HepG2 (cell line): ENCODE measurements at regions not wholly inside any gene's neighbourhood (a gene's known extent, or its start where the extent isn't known, plus 50 kb on each side); places are given as distances from the start of the nearest gene placed in this dataset.

Experiments
- ATAC-seq: fragments of 200-7000 bp; cut with Tn5 transposase; 3 replicates; pipeline ENCODE4 v1.9.1; 2020; ENCODE audit warnings: mild to moderate bottlenecking, moderate library complexity
- BruUV-seq: library from RNA; stranded (reverse); fragments of 400-500 nt; replicated peaks from 2 replicates; lab custom pipeline; 2021; lab: Mats Ljungman, UMichigan
- CTCF ChIA-PET: fragments of 300-600 bp; formaldehyde crosslinking; extraction: SDS; loops from one replicate; lab custom pipeline; 2021; ENCODE audit warnings: low total read pairs, inconsistent platforms, low intra/inter-chr PET ratio; lab: Yijun Ruan, JAX
- POLR2A ChIA-PET: fragments of 350-600 bp; sonication (Branson Sonifier 250); formaldehyde crosslinking; loops from one replicate; lab custom pipeline; 2020; ENCODE audit warnings: antibody characterized with exemption, inconsistent platforms; lab: Yijun Ruan, JAX
- DNase-seq: peaks from one replicate; pipeline ENCODE4 v3.0.0-alpha.2; 2015; ENCODE audit warnings: low spot score
- FAIRE-seq: peaks from 3 replicates; lab custom pipeline; 2011; peaks lifted over from hg19 to GRCh38; lab: Jason Lieb, UNC
- H2AFZ ChIP-seq: one replicate; pipeline ENCODE4 v1.6.1; 2011; ENCODE audit warnings: low read length, inconsistent platforms
- H3K27ac ChIP-seq: fragments of 300-600 bp; 3 replicates; pipeline ENCODE4 v1.8.0; 2011; ENCODE audit warnings: mixed run types, mild to moderate bottlenecking, mixed read lengths, low read length, inconsistent platforms; ENCODE audit not compliant: insufficient read depth; ENCODE audit errors: extremely low read length
- H3K27me3 ChIP-seq, 2 experiments: fragments of 200-600 bp in 1 of 2; 2 replicates in 1 of 2; 3 replicates in 1 of 2; pipeline versions ENCODE4 v1.6.0 to v1.8.0; 2011; ENCODE audit warnings: low read length in 2 of 2, mild to moderate bottlenecking in 2 of 2, moderate library complexity in 2 of 2, inconsistent platforms in 1 of 2; ENCODE audit not compliant: insufficient read depth in 2 of 2, control insufficient read depth in 1 of 2
- H3K36me3 ChIP-seq, 2 experiments: fragments of 200-600 bp in 1 of 2; replicated peaks in 1 of 2; 2 replicates in 1 of 2; 3 replicates in 1 of 2; pipeline versions ENCODE4 v1.5.1 to v1.8.0; 2011; ENCODE audit warnings: low read length in 2 of 2, inconsistent platforms in 1 of 2; ENCODE audit not compliant: insufficient read depth in 2 of 2, control insufficient read depth in 1 of 2
- H3K4me1 ChIP-seq: 2 replicates; pipeline ENCODE4 v1.5.1; 2012; ENCODE audit warnings: low read length, inconsistent platforms; ENCODE audit not compliant: insufficient read depth
- H3K4me2 ChIP-seq: 2 replicates; pipeline ENCODE4 v1.6.0; 2011; ENCODE audit warnings: low read depth, low read length, inconsistent platforms
- H3K4me3 ChIP-seq, 3 experiments: fragments of 200-600 bp in 1 of 3; sonication (generic), shearing (Covaris generic) in 1 of 3; replicated peaks in 1 of 3; 2 replicates each; pipeline ENCODE4 v1.5.1; 2011 to 2016; ENCODE audit warnings: low read length in 3 of 3, inconsistent platforms in 2 of 3, low read depth in 2 of 3, mild to moderate bottlenecking in 2 of 3, control low read depth in 1 of 3, mixed read lengths in 1 of 3; ENCODE audit not compliant: insufficient read depth in 1 of 3
- H3K79me2 ChIP-seq: one replicate; pipeline ENCODE4 v1.6.1; 2011; ENCODE audit warnings: low read length, inconsistent platforms; ENCODE audit not compliant: insufficient read depth
- H3K9ac ChIP-seq: 2 replicates; pipeline ENCODE4 v1.6.0; 2011; ENCODE audit warnings: mild to moderate bottlenecking, low read depth, low read length, inconsistent platforms; ENCODE audit not compliant: insufficient read depth
- H3K9me3 ChIP-seq: 2 replicates; pipeline ENCODE4 v1.5.1; 2012; ENCODE audit warnings: mild to moderate bottlenecking, low read length
- H4K20me1 ChIP-seq: 2 replicates; pipeline ENCODE4 v1.6.0; 2011; ENCODE audit warnings: inconsistent platforms, mild to moderate bottlenecking, low read length, moderate library complexity; ENCODE audit not compliant: insufficient read depth
- ADNP ChIP-seq: sonication (generic); formaldehyde crosslinking; IDR thresholded peaks from 2 replicates; pipeline ENCODE4 v1.4.0; 2020; ENCODE audit warnings: missing genetic modification reagents
- ATRX ChIP-seq: sonication (generic); formaldehyde crosslinking; IDR thresholded peaks from 2 replicates; pipeline ENCODE4 v1.4.0; 2020; ENCODE audit warnings: missing genetic modification reagents, borderline replicate concordance
- FOXO1 ChIP-seq: sonication (generic); formaldehyde crosslinking; IDR thresholded peaks from 2 replicates; pipeline ENCODE4 v1.4.0; 2020; ENCODE audit warnings: missing genetic modification reagents
- MIER2 ChIP-seq: IDR thresholded peaks from 2 replicates; pipeline ENCODE4 v1.6.1; 2016; ENCODE audit warnings: missing biosample characterization, missing genetic modification reagents
- PTBP1 ChIP-seq: fragments of 200-400 bp; formaldehyde crosslinking; IDR thresholded peaks from 2 replicates; pipeline ENCODE4 v1.6.1; 2018; ENCODE audit warnings: low read length, low read depth; ENCODE audit not compliant: poor library complexity, severe bottlenecking
- SATB2 ChIP-seq: sonication (generic); formaldehyde crosslinking; IDR thresholded peaks from 2 replicates; pipeline ENCODE4 v1.5.0; 2020; ENCODE audit warnings: missing genetic modification reagents
- TBP ChIP-seq: sonication (generic); formaldehyde crosslinking; IDR thresholded peaks from 2 replicates; pipeline ENCODE4 v1.5.0; 2020; ENCODE audit warnings: missing genetic modification reagents
- ZNF18 ChIP-seq: sonication (generic); formaldehyde crosslinking; IDR thresholded peaks from 2 replicates; pipeline ENCODE4 v1.8.0; 2022; ENCODE audit warnings: mild to moderate bottlenecking, missing genetic modification reagents; ENCODE audit not compliant: insufficient replicate concordance
- ZNF460 ChIP-seq: sonication (generic); formaldehyde crosslinking; IDR thresholded peaks from 2 replicates; pipeline ENCODE4 v1.5.1; 2020; ENCODE audit warnings: missing genetic modification reagents, mild to moderate bottlenecking, borderline replicate concordance
- ZNF512B ChIP-seq: sonication (generic); formaldehyde crosslinking; IDR thresholded peaks from 2 replicates; pipeline ENCODE4 v1.5.1; 2020; ENCODE audit warnings: missing genetic modification reagents, mild to moderate bottlenecking, borderline replicate concordance
- ZNF773 ChIP-seq: sonication (generic); formaldehyde crosslinking; IDR thresholded peaks from 2 replicates; pipeline ENCODE4 v1.4.0; 2020; ENCODE audit warnings: missing genetic modification reagents, borderline replicate concordance
- ZNF775 ChIP-seq: sonication (generic); formaldehyde crosslinking; IDR thresholded peaks from 2 replicates; pipeline ENCODE4 v1.4.0; 2020; ENCODE audit warnings: missing genetic modification reagents, mild to moderate bottlenecking, moderate library complexity, borderline replicate concordance
- WGBS: methylation state at CpG from one replicate; pipeline ENCODE4 v1.1.6; 2017; ENCODE audit warnings: low lambda C conversion rate; 5-methylcytosine and 5-hydroxymethylcytosine counted together
- in situ Hi-C: cut with HindIII; loops from 2 replicates; pipeline ENCODE4 v1.10.0; 2017; ENCODE audit warnings: low pct_unique_long_range_greater_than_20kb; ENCODE audit not compliant: extremely low pct_ligation_motif_present
- intact Hi-C: fragments of 100-400 bp; cut with micrococcal nuclease; formaldehyde crosslinking; loops from one replicate; pipeline ENCODE4 v1.10.0; 2022; ENCODE audit not compliant: unreplicated experiment
- TF ChIP-seq, protein P1 (sequence below): sonication (generic); formaldehyde crosslinking; IDR thresholded peaks from 2 replicates; pipeline ENCODE4 v1.9.0; 2022; ENCODE audit warnings: low read depth, missing genetic modification reagents
- TF ChIP-seq, protein P2 (sequence below): sonication (generic); formaldehyde crosslinking; IDR thresholded peaks from 2 replicates; pipeline ENCODE4 v1.8.0; 2022; ENCODE audit warnings: mild to moderate bottlenecking, missing genetic modification reagents, borderline replicate concordance

DNA sequence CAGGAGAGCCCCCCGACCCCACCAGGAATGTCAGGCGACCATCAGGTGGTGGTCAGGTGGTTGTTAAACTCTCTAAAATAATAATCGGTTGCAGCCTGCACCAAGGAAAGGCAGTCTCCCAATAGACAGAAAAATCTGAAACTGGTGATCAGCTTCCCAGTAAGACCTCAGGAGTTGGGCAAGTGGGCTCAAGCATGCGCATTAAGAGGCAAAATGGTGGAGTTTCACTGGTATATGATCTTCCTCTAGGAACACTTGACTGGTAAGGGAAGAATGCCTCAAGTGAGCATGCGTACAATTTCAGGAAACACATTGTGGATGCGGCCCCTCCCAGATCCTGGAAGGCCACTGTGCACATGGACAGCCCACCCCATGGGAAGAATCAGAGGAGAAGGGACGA is 619.9 kb downstream of the TYW1 start (continued):
- TF ChIP-seq SATB2, result no peak
- no peak for TF ChIP-seq PTBP1
- TF ChIP-seq MIER2, result no peak
- no peak for TF ChIP-seq ZNF775
- no peak for TF ChIP-seq ZNF512B (CRISPR knock-in tag)
- TF ChIP-seq, all 625 proteins: peak for 0

DNA sequence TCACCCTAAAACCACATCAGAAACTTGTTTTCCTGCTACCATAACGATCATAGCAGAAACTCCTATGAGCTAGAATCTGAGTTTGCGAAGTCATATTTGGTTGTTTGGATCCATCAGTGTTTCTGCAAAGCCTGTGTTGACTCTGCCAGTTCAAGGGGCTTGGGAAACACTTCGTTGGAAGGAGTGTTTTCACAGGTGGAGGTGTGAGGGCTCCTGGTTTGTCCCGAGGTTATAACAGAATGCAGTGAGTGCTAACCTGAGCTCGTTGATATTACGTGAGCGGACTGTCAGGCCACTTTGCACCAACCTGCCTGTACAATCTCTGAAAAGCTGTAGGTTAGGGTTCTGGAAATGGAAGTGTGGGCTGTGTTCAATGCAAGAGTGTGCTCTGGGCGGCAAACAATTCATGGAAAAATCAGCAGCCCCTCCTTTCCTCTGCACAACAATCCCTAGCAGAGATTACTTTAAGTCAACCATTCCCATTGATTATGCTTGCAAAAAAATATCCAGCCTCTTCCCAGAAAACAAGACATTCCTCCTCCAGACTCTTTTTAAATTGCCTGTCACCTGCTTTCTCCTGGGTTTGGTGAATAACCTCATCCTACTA is 622.0 kb downstream of the TYW1 start:
- FAIRE-seq (no peak), DNase-seq (no peak), ATAC-seq (no peak)
- no TSS peak for BruUV-seq
- 35% methylated on average over 8 of the region's 8 CpGs for WGBS
- Histone ChIP-seq H3K9me3 (no peaks in the 10 kb centered on the region), H4K20me1 (no peaks in the 10 kb centered on the region), H3K27ac (no peak overlapping the region), H3K36me3 (no peaks in the 10 kb centered on the region), H3K4me3 (no peak overlapping the region), H3K9ac (no peak overlapping the region), H2AFZ (no peak overlapping the region), H3K79me2 (no peaks in the 10 kb centered on the region), H3K4me1 (no peaks in the 10 kb centered on the region), H3K4me2 (no peak overlapping the region), H3K27me3 (peaks cover 0 to 8% of the 10 kb centered on the region in 2 experiments; a peak in 3 of 5 replicates)
- POLR2A ChIA-PET, result no interaction called here
- in situ Hi-C loops (no loop called here), intact Hi-C loops (no loop called here)
- CTCF ChIA-PET, result no interaction called here
- TF ChIP-seq FOXO1 (CRISPR knock-in tag) (no peak), ATRX (CRISPR knock-in tag) (no peak), ZNF773 (CRISPR knock-in tag) (no peak), ZNF460 (no peak), ADNP (CRISPR knock-in tag) (no peak), TBP (CRISPR knock-in tag) (no peak), ZNF18 (no peak)
- TF ChIP-seq, protein P1, sequence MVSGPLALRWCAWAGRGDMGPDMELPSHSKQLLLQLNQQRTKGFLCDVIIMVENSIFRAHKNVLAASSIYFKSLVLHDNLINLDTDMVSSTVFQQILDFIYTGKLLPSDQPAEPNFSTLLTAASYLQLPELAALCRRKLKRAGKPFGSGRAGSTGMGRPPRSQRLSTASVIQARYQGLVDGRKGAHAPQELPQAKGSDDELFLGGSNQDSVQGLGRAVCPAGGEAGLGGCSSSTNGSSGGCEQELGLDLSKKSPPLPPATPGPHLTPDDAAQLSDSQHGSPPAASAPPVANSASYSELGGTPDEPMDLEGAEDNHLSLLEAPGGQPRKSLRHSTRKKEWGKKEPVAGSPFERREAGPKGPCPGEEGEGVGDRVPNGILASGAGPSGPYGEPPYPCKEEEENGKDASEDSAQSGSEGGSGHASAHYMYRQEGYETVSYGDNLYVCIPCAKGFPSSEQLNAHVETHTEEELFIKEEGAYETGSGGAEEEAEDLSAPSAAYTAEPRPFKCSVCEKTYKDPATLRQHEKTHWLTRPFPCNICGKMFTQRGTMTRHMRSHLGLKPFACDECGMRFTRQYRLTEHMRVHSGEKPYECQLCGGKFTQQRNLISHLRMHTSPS (CRISPR knock-in tag), result no peak
- TF ChIP-seq, protein P2, sequence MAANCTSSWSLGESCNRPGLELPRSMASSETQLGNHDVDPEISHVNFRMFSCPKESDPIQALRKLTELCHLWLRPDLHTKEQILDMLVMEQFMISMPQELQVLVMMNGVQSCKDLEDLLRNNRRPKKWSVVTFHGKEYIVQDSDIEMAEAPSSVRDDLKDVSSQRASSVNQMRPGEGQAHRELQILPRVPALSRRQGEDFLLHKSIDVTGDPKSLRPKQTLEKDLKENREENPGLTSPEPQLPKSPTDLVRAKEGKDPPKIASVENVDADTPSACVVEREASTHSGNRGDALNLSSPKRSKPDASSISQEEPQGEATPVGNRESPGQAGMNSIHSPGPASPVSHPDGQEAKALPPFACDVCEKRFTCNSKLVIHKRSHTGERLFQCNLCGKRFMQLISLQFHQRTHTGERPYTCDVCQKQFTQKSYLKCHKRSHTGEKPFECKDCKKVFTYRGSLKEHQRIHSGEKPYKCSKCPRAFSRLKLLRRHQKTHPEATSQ, result no peak
